ENCODE measurements at regions not wholly inside any gene's neighbourhood (a gene's known extent, or its start where the extent isn't known, plus 50 kb on each side); places are given as distances from the start of the nearest gene placed in this dataset.

GRCh38 chrX:101799387-101799786, 132.4 kb downstream of the ZMAT1 start:
- TF ChIP-seq GATA3 (IDR thresholded peaks at IDR 0.05; ENCODE audit: low read depth, low read length) (no peak), GATA2 (IDR thresholded peaks at IDR 0.05; ENCODE audit: low read depth, low read length) (no peak)
